HCT116 (cell line): ENCODE measurements at regions not wholly inside any gene's neighbourhood (a gene's known extent, or its start where the extent isn't known, plus 50 kb on each side); places are given as distances from the start of the nearest gene placed in this dataset.

ENCODE experiments used
- CTCF ChIP-seq, 3 experiments: fragments of 200-600 bp in 1 of 3; sonication (generic) in 1 of 3; IDR thresholded peaks in 2 of 3; conservative IDR thresholded peaks in 1 of 3; 2 replicates each; pipeline ENCODE4 v1.5.1; 2012 to 2017; ENCODE audit warnings: low read depth in 2 of 3, low read length in 2 of 3, antibody characterized with exemption in 1 of 3, borderline replicate concordance in 1 of 3, control low read depth in 1 of 3, mild to moderate bottlenecking in 1 of 3, mixed read lengths in 1 of 3, mixed run types in 1 of 3, moderate library complexity in 1 of 3; ENCODE audit not compliant: insufficient read depth in 1 of 3
- EZH2 ChIP-seq: fragments of 200-600 bp; sonication (generic); IDR thresholded peaks from 2 replicates; pipeline ENCODE4 v1.6.1; 2017; ENCODE audit warnings: antibody characterized with exemption, mixed run types

- TF ChIP-seq CTCF (IDR thresholded peaks at IDR 0.05 in 2 of 3, conservative IDR thresholded peaks at IDR 0.05 in 1 of 3; ENCODE audit: borderline replicate concordance in 1 of 3, insufficient read depth in 1 of 3, low read depth in 2 of 3, low read length in 2 of 3) = no peak
- no peak for TF ChIP-seq EZH2
Observed at GRCh38 chr2:236766850-236767249, 197.2 kb downstream of the ACKR3 start.
